HEK293 (cell line): ENCODE measurements at regions not wholly inside any gene's neighbourhood (a gene's known extent, or its start where the extent isn't known, plus 50 kb on each side); places are given as distances from the start of the nearest gene placed in this dataset.

ENCODE experiments used
- CTCF ChIA-PET: fragments of 350-600 bp; formaldehyde crosslinking; extraction: SDS; loops from one replicate; lab custom pipeline; 2021; ENCODE audit warnings: antibody characterized with exemption; lab: Yijun Ruan, JAX
- POLR2A ChIA-PET: fragments of 300-600 bp; formaldehyde crosslinking; extraction: SDS; loops from one replicate; lab custom pipeline; 2020; ENCODE audit warnings: antibody characterized with exemption, inconsistent platforms; lab: Yijun Ruan, JAX
- H3K27ac ChIP-seq: fragments of 200-500 bp; sonication (Bioruptor generic); 2 replicates; pipeline ENCODE4 v1.5.1; 2014; ENCODE audit warnings: low read depth, low read length, control low read depth, inconsistent platforms; ENCODE audit errors: extremely low read depth
- H3K36me3 ChIP-seq, 2 experiments: fragments of 200-500 bp in 1 of 2; sonication (Bioruptor generic) in 1 of 2; 1 replicate in 1 of 2; 2 replicates in 1 of 2; pipeline ENCODE4 v1.5.1; 2014 to 2017; ENCODE audit warnings: inconsistent platforms in 2 of 2, low read length in 2 of 2; ENCODE audit not compliant: control insufficient read depth in 2 of 2, insufficient read depth in 1 of 2
- H3K4me1 ChIP-seq: fragments of 200-500 bp; sonication (Bioruptor generic); 2 replicates; pipeline ENCODE4 v1.5.1; 2014; ENCODE audit warnings: mild to moderate bottlenecking, low read length, inconsistent platforms; ENCODE audit not compliant: control insufficient read depth, insufficient read depth
- H3K4me3 ChIP-seq: 2 replicates; pipeline ENCODE4 v1.5.1; 2011; ENCODE audit warnings: low read depth, mild to moderate bottlenecking, control low read depth, low read length, moderate library complexity
- H3K9me3 ChIP-seq: fragments of 200-500 bp; sonication (Bioruptor generic); 2 replicates; pipeline ENCODE4 v1.5.1; 2014; ENCODE audit warnings: low read depth, low read length, inconsistent platforms; ENCODE audit not compliant: control insufficient read depth, insufficient read depth
- GFI1B ChIP-seq: fragments of 450-650 bp; formaldehyde crosslinking; IDR thresholded peaks from 2 replicates; pipeline ENCODE4 v1.5.1; 2016; ENCODE audit warnings: missing biosample characterization, missing genetic modification characterization
- OSR2 ChIP-seq: fragments of 450-650 bp; formaldehyde crosslinking; IDR thresholded peaks from 2 replicates; pipeline ENCODE4 v1.5.1; 2016; ENCODE audit warnings: missing biosample characterization, missing genetic modification characterization
- SALL2 ChIP-seq: fragments of 450-650 bp; formaldehyde crosslinking; IDR thresholded peaks from 2 replicates; pipeline ENCODE4 v1.5.0; 2017; ENCODE audit warnings: missing biosample characterization, mild to moderate bottlenecking, missing genetic modification characterization, borderline replicate concordance
- ZBTB20 ChIP-seq: fragments of 450-650 bp; formaldehyde crosslinking; IDR thresholded peaks from 2 replicates; pipeline ENCODE4 v1.5.1; 2016; ENCODE audit warnings: missing biosample characterization, missing genetic modification characterization
- ZBTB26 ChIP-seq: fragments of 450-650 bp; formaldehyde crosslinking; optimal IDR thresholded peaks from 2 replicates; pipeline ENCODE3; 2016; ENCODE audit warnings: missing biosample characterization, mild to moderate bottlenecking, missing genetic modification characterization
- ZNF19 ChIP-seq: fragments of 450-650 bp; formaldehyde crosslinking; IDR thresholded peaks from 2 replicates; pipeline ENCODE4; 2016; ENCODE audit warnings: missing biosample characterization, missing genetic modification characterization, low read depth
- ZNF350 ChIP-seq: fragments of 450-650 bp; formaldehyde crosslinking; IDR thresholded peaks from 2 replicates; pipeline ENCODE4 v1.5.0; 2017; ENCODE audit warnings: missing biosample characterization, mild to moderate bottlenecking, missing genetic modification characterization
- ZNF404 ChIP-seq: fragments of 450-650 bp; formaldehyde crosslinking; IDR thresholded peaks from 2 replicates; pipeline ENCODE4 v1.5.1; 2017; ENCODE audit warnings: missing biosample characterization, missing genetic modification characterization
- ZNF529 ChIP-seq: fragments of 450-650 bp; formaldehyde crosslinking; IDR thresholded peaks from 2 replicates; pipeline ENCODE4 v1.5.1; 2017; ENCODE audit warnings: missing genetic modification characterization, missing biosample characterization; ENCODE audit not compliant: insufficient replicate concordance
- ZNF585B ChIP-seq: fragments of 450-650 bp; formaldehyde crosslinking; IDR thresholded peaks from 2 replicates; pipeline ENCODE4 v1.5.1; 2016; ENCODE audit warnings: missing biosample characterization, missing genetic modification characterization
- ZNF621 ChIP-seq: fragments of 450-650 bp; formaldehyde crosslinking; IDR thresholded peaks from 2 replicates; pipeline ENCODE4 v1.5.1; 2017; ENCODE audit warnings: missing biosample characterization, missing genetic modification characterization
- ZNF623 ChIP-seq: fragments of 450-650 bp; formaldehyde crosslinking; IDR thresholded peaks from 2 replicates; pipeline ENCODE4 v1.5.1; 2016; ENCODE audit warnings: missing biosample characterization, missing genetic modification characterization
- ZNF624 ChIP-seq: fragments of 450-650 bp; formaldehyde crosslinking; IDR thresholded peaks from 2 replicates; pipeline ENCODE4 v1.5.1; 2017; ENCODE audit warnings: missing biosample characterization, missing genetic modification characterization
- ZNF692 ChIP-seq: fragments of 450-650 bp; formaldehyde crosslinking; IDR thresholded peaks from 2 replicates; pipeline ENCODE4 v1.5.1; 2016; ENCODE audit warnings: missing biosample characterization, missing genetic modification characterization
- ZNF843 ChIP-seq: fragments of 450-650 bp; formaldehyde crosslinking; IDR thresholded peaks from 2 replicates; pipeline ENCODE4 v1.5.1; 2016; ENCODE audit warnings: missing biosample characterization, missing genetic modification characterization
- TF ChIP-seq, protein P1 (sequence below): fragments of 450-650 bp; formaldehyde crosslinking; conservative IDR thresholded peaks from 2 replicates; pipeline ENCODE4 v1.5.1; 2016; ENCODE audit warnings: low read depth, missing biosample characterization, missing genetic modification characterization
- TF ChIP-seq, protein P2 (sequence below): fragments of 450-650 bp; formaldehyde crosslinking; IDR thresholded peaks from 2 replicates; pipeline ENCODE4 v1.5.1; 2017; ENCODE audit warnings: missing biosample characterization, missing genetic modification characterization
- TF ChIP-seq, protein P3 (sequence below): fragments of 450-650 bp; formaldehyde crosslinking; IDR thresholded peaks from 2 replicates; pipeline ENCODE4 v1.5.1; 2016; ENCODE audit warnings: missing biosample characterization, missing genetic modification characterization

- H3K4me3 ChIP-seq = no peak overlapping the region
- TF ChIP-seq ZNF350 (tag by site-specific recombination) (no peak), ZNF19 (tag by site-specific recombination) (no peak), ZBTB20 (tag by site-specific recombination) (no peak), ZNF621 (tag by site-specific recombination) (no peak), ZNF404 (tag by site-specific recombination) (no peak), ZBTB26 (tag by site-specific recombination) (no peak), ZNF585B (tag by site-specific recombination) (no peak), ZNF692 (tag by site-specific recombination) (no peak), SALL2 (tag by site-specific recombination) (no peak), GFI1B (no peak), ZNF529 (no peak), OSR2 (tag by site-specific recombination) (no peak), ZNF623 (tag by site-specific recombination) (no peak), ZNF843 (tag by site-specific recombination) (no peak), ZNF624 (tag by site-specific recombination) (no peak)
- TF ChIP-seq, protein P1, sequence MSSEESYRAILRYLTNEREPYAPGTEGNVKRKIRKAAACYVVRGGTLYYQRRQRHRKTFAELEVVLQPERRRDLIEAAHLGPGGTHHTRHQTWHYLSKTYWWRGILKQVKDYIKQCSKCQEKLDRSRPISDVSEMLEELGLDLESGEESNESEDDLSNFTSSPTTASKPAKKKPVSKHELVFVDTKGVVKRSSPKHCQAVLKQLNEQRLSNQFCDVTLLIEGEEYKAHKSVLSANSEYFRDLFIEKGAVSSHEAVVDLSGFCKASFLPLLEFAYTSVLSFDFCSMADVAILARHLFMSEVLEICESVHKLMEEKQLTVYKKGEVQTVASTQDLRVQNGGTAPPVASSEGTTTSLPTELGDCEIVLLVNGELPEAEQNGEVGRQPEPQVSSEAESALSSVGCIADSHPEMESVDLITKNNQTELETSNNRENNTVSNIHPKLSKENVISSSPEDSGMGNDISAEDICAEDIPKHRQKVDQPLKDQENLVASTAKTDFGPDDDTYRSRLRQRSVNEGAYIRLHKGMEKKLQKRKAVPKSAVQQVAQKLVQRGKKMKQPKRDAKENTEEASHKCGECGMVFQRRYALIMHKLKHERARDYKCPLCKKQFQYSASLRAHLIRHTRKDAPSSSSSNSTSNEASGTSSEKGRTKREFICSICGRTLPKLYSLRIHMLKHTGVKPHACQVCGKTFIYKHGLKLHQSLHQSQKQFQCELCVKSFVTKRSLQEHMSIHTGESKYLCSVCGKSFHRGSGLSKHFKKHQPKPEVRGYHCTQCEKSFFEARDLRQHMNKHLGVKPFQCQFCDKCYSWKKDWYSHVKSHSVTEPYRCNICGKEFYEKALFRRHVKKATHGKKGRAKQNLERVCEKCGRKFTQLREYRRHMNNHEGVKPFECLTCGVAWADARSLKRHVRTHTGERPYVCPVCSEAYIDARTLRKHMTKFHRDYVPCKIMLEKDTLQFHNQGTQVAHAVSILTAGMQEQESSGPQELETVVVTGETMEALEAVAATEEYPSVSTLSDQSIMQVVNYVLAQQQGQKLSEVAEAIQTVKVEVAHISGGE (tag by site-specific recombination) = no peak
- TF ChIP-seq, protein P2, sequence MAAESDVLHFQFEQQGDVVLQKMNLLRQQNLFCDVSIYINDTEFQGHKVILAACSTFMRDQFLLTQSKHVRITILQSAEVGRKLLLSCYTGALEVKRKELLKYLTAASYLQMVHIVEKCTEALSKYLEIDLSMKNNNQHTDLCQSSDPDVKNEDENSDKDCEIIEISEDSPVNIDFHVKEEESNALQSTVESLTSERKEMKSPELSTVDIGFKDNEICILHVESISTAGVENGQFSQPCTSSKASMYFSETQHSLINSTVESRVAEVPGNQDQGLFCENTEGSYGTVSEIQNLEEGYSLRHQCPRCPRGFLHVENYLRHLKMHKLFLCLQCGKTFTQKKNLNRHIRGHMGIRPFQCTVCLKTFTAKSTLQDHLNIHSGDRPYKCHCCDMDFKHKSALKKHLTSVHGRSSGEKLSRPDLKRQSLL (tag by site-specific recombination) = no peak
- TF ChIP-seq, protein P3, sequence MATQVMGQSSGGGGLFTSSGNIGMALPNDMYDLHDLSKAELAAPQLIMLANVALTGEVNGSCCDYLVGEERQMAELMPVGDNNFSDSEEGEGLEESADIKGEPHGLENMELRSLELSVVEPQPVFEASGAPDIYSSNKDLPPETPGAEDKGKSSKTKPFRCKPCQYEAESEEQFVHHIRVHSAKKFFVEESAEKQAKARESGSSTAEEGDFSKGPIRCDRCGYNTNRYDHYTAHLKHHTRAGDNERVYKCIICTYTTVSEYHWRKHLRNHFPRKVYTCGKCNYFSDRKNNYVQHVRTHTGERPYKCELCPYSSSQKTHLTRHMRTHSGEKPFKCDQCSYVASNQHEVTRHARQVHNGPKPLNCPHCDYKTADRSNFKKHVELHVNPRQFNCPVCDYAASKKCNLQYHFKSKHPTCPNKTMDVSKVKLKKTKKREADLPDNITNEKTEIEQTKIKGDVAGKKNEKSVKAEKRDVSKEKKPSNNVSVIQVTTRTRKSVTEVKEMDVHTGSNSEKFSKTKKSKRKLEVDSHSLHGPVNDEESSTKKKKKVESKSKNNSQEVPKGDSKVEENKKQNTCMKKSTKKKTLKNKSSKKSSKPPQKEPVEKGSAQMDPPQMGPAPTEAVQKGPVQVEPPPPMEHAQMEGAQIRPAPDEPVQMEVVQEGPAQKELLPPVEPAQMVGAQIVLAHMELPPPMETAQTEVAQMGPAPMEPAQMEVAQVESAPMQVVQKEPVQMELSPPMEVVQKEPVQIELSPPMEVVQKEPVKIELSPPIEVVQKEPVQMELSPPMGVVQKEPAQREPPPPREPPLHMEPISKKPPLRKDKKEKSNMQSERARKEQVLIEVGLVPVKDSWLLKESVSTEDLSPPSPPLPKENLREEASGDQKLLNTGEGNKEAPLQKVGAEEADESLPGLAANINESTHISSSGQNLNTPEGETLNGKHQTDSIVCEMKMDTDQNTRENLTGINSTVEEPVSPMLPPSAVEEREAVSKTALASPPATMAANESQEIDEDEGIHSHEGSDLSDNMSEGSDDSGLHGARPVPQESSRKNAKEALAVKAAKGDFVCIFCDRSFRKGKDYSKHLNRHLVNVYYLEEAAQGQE (tag by site-specific recombination) = no peak
- TF ChIP-seq, all 188 proteins: peak for 0
- Histone ChIP-seq H3K27ac (no peak overlapping the region), H3K9me3 (no peaks in the 10 kb centered on the region), H3K36me3 (no peaks in the 10 kb centered on the region), H3K4me1 (no peaks in the 10 kb centered on the region)
- POLR2A ChIA-PET = no interaction called here
- CTCF ChIA-PET = no interaction called here
Measured at GRCh38 chr20:52794853-52795252, 177.3 kb upstream of the TSHZ2 start.
